ENCODE measurements at regions not wholly inside any gene's neighbourhood (a gene's known extent, or its start where the extent isn't known, plus 50 kb on each side); places are given as distances from the start of the nearest gene placed in this dataset.
"Not testable (repeated sequence)": the region's sequence is repeated elsewhere in the genome, so short reads cannot be mapped to it uniquely, and the experiment has no call there.

- no peaks in the 10 kb centered on the region for H3K9me3 ChIP-seq
- H3K4me3 ChIP-seq = no peak overlapping the region
- DNase-seq (ENCODE audit: extremely low spot score) = no peak
- WGBS = 90% methylated on average over 7 of the region's 7 CpGs
- TF ChIP-seq CTCF (IDR thresholded peaks at IDR 0.05) = no peak
- no peak for TF ChIP-seq POLR2AphosphoS5 (IDR thresholded peaks at IDR 0.05)
- TF ChIP-seq EP300 (IDR thresholded peaks at IDR 0.05) = no peak
- no peak for TF ChIP-seq POLR2A (IDR thresholded peaks at IDR 0.05; ENCODE audit: low read depth)
- H3K27ac ChIP-seq (replicated peaks in 1 of 4) = no peak overlapping the region
- intact Hi-C loops (cut with DNase I) = no loop called here
- H3K4me1 ChIP-seq = peaks cover 0 to 8% (median 3%) of the 10 kb centered on the region in 4 donors
- H3K36me3 ChIP-seq = no peaks in the 10 kb centered on the region
- H3K27me3 ChIP-seq = no peaks in the 10 kb centered on the region
Measured at GRCh38 chr4:26056406-26056805, 142.4 kb downstream of the SMIM20 start.

GRCh38 chr4:26057839-26058238, 143.8 kb downstream of the SMIM20 start:
- H3K27me3 ChIP-seq; intact Hi-C loops (cut with DNase I); H3K27ac ChIP-seq (replicated peaks in 1 of 4); H3K4me1 ChIP-seq; H3K4me3 ChIP-seq; H3K36me3 ChIP-seq; DNase-seq (ENCODE audit: extremely low spot score); H3K9me3 ChIP-seq: not testable (repeated sequence)
- 81% methylated on average over 3 of the region's 3 CpGs for WGBS

- H3K36me3 ChIP-seq = no peaks in the 10 kb centered on the region
- no peak overlapping the region for H3K4me3 ChIP-seq
- no peak overlapping the region for H3K27ac ChIP-seq (replicated peaks in 1 of 4)
- H3K27me3 ChIP-seq = no peaks in the 10 kb centered on the region
- intact Hi-C loops (cut with DNase I) = no loop called here
- H3K9me3 ChIP-seq = no peaks in the 10 kb centered on the region
- WGBS = 56% methylated on average over 5 of the region's 7 CpGs
- no peak for DNase-seq (ENCODE audit: extremely low spot score)
- H3K4me1 ChIP-seq = peaks cover 0 to 9% (median 7%) of the 10 kb centered on the region in 4 donors
- TF ChIP-seq EP300 (IDR thresholded peaks at IDR 0.05) (no peak), POLR2A (IDR thresholded peaks at IDR 0.05; ENCODE audit: low read depth) (no peak), CTCF (IDR thresholded peaks at IDR 0.05) (no peak), POLR2AphosphoS5 (IDR thresholded peaks at IDR 0.05) (no peak)
Measured at GRCh38 chr4:26058537-26058936, 144.5 kb downstream of the SMIM20 start.

GRCh38 chr4:26059391-26060154, 145.6 kb downstream of the SMIM20 start:
- Histone ChIP-seq H3K9me3 (no peaks in the 10 kb centered on the region), H3K27me3 (no peaks in the 10 kb centered on the region), H3K4me3 (no peak overlapping the region), H3K27ac (replicated peaks in 1 of 4) (no peak overlapping the region), H3K36me3 (no peaks in the 10 kb centered on the region), H3K4me1 (peaks cover 0 to 9% (median 7%) of the 10 kb centered on the region in 4 donors)
- DNase-seq (ENCODE audit: extremely low spot score) = no peak
- 94% methylated on average over 5 of the region's 5 CpGs for WGBS
- intact Hi-C loops (cut with DNase I) = no loop called here
- TF ChIP-seq CTCF (IDR thresholded peaks at IDR 0.05) = no peak
- no peak for TF ChIP-seq EP300 (IDR thresholded peaks at IDR 0.05)
- TF ChIP-seq POLR2AphosphoS5 (IDR thresholded peaks at IDR 0.05) = no peak
- TF ChIP-seq POLR2A (IDR thresholded peaks at IDR 0.05; ENCODE audit: low read depth) = no peak

GRCh38 chr4:26060286-26060685, 146.3 kb downstream of the SMIM20 start:
- TF ChIP-seq POLR2AphosphoS5 (IDR thresholded peaks at IDR 0.05) (no peak), CTCF (IDR thresholded peaks at IDR 0.05) (no peak)
- Histone ChIP-seq H3K36me3 (no peaks in the 10 kb centered on the region), H3K9me3 (no peaks in the 10 kb centered on the region), H3K4me3 (no peak overlapping the region), H3K27me3 (no peaks in the 10 kb centered on the region), H3K27ac (replicated peaks in 1 of 4) (no peak overlapping the region), H3K4me1 (peaks cover 0 to 9% (median 7%) of the 10 kb centered on the region in 4 donors)
- WGBS = 100% methylated on average over 3 of the region's 3 CpGs
- no peak for DNase-seq (ENCODE audit: extremely low spot score)
- intact Hi-C loops (cut with DNase I) = no loop called here

Measured in esophagus muscularis mucosa (tissue), 4 donors.